HG03139 (cell line): ENCODE measurements at regions not wholly inside any gene's neighbourhood (a gene's known extent, or its start where the extent isn't known, plus 50 kb on each side); places are given as distances from the start of the nearest gene placed in this dataset.

Experiments
- ATAC-seq: cut with Tn5 transposase; IDR thresholded peaks from one replicate; pipeline ENCODE4 v1.9.1; 2021; ENCODE audit not compliant: unreplicated experiment

GRCh38 chr4:104418286-104418685 lies 76.4 kb downstream of the CXXC4 start:
- ATAC-seq = no peak

GRCh38 chr4:104417357-104417882 lies 77.3 kb downstream of the CXXC4 start:
- ATAC-seq = no peak

GRCh38 chr4:104416725-104417356 lies 77.9 kb downstream of the CXXC4 start:
- ATAC-seq = no peak

GRCh38 chr4:104413487-104413886 lies 81.2 kb downstream of the CXXC4 start:
- ATAC-seq = no peak

- ATAC-seq = no peak
Measured at GRCh38 chr4:104412344-104412743, 82.3 kb downstream of the CXXC4 start.

GRCh38 chr4:104411502-104411901 lies 83.2 kb downstream of the CXXC4 start:
- no peak for ATAC-seq

GRCh38 chr4:104408878-104409277 lies 85.8 kb downstream of the CXXC4 start:
- ATAC-seq = no peak

GRCh38 chr4:104404361-104404760 lies 90.3 kb downstream of the CXXC4 start:
- ATAC-seq = no peak

- no peak for ATAC-seq
Measured at GRCh38 chr4:104395168-104395614, 99.5 kb downstream of the CXXC4 start.

GRCh38 chr4:104394406-104395167 lies 100.1 kb downstream of the CXXC4 start:
- ATAC-seq = no peak

GRCh38 chr4:104393655-104394324 lies 100.9 kb downstream of the CXXC4 start:
- no peak for ATAC-seq

GRCh38 chr4:104385713-104386112 lies 109.0 kb downstream of the CXXC4 start:
- no peak for ATAC-seq

- ATAC-seq = no peak
Measured at GRCh38 chr4:104382961-104383360, 111.7 kb downstream of the CXXC4 start.

GRCh38 chr4:104381729-104382128 lies 113.0 kb downstream of the CXXC4 start:
- no peak for ATAC-seq

GRCh38 chr4:104365618-104366017 lies 129.1 kb downstream of the CXXC4 start:
- ATAC-seq = no peak

GRCh38 chr4:104353481-104353880 lies 141.2 kb downstream of the CXXC4 start:
- no peak for ATAC-seq

GRCh38 chr4:104352211-104352610 lies 142.5 kb downstream of the CXXC4 start:
- no peak for ATAC-seq

GRCh38 chr4:104351706-104352105 lies 143.0 kb downstream of the CXXC4 start:
- no peak for ATAC-seq

- no peak for ATAC-seq
Measured at GRCh38 chr4:104345598-104346242, 149.0 kb downstream of the CXXC4 start.

GRCh38 chr4:104344342-104344980 lies 150.2 kb downstream of the CXXC4 start:
- no peak for ATAC-seq

GRCh38 chr4:104334410-104334809 lies 160.3 kb downstream of the CXXC4 start:
- no peak for ATAC-seq
